COR-L47 (cell line): ENCODE measurements at regions not wholly inside any gene's neighbourhood (a gene's known extent, or its start where the extent isn't known, plus 50 kb on each side); places are given as distances from the start of the nearest gene placed in this dataset.
A peak's percentile ranks its signal among the peaks of the same experiment; 100 is the strongest.

Experiments
- DNase-seq: peaks from one replicate; lab custom pipeline; 2025; lab: John Stamatoyannopoulos, UW

DNA sequence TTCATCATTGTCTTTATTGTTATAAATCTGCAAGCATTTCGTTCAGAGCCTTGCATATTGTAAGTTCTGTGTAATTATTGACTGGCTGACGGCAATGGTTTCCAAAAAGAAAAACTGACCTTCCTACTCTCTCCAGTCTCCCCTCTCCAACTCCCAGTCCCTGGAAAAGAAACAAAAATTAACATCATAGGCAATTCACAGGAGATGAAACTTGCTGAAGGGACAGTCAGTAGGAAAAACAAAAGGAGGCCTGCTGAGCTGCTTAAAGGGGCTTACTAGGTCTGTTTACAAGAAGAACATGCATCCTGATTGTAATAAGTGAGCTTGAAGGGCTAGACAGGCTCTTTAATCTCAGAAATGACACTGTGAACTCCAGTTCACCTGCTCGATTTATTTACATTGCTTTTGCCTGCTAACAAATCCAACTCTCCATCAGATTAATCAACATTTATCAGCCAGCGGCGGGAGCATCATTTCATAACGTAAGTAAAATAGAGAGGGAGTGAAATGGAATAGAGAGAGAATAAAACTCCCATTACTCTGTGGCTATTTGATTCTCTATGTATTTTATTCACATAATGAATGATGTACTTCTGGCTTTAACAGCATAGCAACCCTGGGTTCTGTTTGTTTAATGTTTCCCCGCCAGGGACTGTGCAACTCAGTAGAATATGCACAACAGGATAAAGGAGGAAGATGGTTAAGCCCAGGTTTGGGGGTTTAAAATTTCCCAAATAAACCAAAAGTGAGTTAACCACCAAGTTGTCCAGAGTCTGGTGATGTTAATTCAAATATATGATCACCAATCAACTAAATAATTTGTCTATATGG is 256.7 kb upstream of the SETBP1 start:
- peak; percentile 53 for DNase-seq

- DNase-seq: no peak
Observed at GRCh38 chr18:44424645-44425035, 256.0 kb upstream of the SETBP1 start.

GRCh38 chr18:44425161-44425560 is 255.5 kb upstream of the SETBP1 start:
- no peak for DNase-seq

GRCh38 chr18:44437603-44438002 is 243.1 kb upstream of the SETBP1 start:
- DNase-seq: no peak

GRCh38 chr18:44450226-44450625 is 230.5 kb upstream of the SETBP1 start:
- DNase-seq: no peak

- DNase-seq: no peak
Observed at GRCh38 chr18:44452346-44452745, 228.3 kb upstream of the SETBP1 start.

DNA sequence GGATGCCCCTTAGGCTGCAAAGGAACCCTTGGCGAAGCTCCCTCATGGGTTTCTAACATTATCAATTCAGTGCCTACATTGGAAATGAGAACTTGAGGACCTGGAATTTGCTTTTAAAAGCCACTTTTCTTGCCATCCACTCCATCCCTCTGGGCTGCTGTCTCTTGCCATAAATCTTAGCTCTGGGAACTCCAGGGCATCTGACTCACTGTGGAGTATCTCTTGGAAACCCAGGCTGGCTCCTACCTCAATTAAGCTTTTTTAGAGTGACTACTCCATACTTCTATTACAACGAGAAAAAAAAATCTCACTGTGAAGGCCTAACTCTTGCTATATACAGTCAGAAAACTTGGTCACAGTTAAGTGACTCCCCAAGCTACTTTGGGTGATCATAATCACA is 227.2 kb upstream of the SETBP1 start:
- DNase-seq: no peak

DNA sequence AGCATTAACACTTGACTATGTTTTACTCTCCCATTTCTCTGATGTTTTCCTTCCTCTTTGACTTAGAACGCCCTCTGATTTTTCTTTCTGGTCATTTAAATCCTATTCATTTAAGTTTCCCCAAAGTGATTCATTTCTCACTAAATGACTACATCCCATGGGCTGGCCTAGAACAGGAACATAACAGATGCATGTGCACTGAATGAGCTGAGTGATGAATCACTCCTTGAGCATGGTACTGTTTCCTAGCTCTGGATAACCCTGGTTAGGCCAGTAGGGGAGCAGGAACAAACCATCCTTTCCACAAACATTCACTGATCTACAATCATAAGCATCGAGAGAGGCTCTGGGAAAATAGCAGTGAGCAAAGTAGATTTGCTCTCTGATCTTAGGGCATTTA is 221.9 kb upstream of the SETBP1 start:
- DNase-seq: no peak

DNA sequence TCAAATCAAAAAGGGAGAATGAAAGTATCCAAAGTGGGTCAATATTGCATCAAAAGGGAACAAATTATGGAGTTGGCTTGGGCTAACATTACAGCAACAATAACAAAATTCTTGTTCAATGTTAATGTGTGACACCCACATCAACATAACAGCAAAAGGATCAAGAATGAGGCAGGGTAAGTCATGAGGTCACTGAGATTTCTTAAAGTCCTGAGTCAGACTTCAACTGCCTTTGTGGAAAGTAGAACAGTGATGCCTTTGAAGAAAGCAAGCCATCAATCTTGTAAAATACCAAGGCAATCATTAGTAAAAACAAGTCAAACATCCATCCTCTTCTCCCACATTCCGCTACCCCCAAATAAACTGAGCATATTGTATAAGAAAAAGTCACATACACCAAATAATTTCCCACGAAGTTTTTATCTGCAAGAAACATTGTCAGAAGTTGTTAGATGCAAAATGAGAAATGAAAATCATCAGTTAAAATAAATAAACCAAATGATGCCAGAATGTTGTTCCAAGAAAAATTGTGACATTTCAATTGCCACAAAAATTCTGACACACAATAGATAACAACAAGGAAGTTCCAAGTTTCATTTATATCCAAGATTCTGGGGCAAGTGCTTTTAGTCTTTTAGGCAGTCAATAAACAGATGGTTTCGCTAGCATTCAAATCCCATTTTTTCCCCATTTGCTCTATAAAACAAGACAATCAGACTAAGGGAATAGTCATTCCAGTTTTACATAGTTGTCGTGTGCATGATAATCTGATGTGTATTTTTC is 216.1 kb upstream of the SETBP1 start:
- no peak for DNase-seq

GRCh38 chr18:44465381-44465841 is 215.3 kb upstream of the SETBP1 start:
- DNase-seq: no peak

DNA sequence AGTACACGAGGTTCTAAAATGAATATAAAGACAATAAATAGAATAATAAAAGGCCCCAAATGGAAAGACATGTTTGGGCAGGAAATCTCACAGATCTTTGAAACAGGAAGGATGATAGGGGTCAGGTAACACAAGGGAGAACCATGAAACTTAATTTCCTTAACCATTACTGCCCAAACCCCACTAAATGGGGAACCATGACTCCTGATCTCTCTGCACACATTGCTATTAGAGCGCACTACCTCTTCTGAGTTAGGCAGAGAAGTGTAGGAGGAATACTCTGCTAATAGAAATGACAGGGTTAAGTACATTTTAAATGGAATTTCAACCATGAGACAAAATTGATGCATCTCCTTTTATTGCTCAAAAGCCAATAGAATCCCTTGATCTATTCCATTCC is 213.7 kb upstream of the SETBP1 start:
- no peak for DNase-seq

DNA sequence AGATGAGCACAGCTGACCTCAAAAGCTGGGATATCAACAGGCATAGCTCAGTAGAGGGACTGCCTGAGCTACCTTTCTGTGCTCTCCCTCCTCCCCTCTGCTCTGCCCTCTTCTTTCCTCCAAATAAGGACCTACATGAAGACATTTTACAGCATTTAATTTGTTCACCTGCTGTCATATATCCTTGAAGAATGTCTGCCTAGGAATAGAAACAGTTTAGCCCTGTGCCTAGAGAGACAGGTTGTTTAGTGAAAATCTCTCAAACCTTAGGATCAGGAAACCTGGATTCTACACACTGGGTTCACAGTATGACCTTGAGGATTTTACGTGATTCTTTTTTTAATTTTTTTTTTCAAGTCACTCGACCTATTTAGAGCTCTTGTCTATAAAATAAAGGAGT is 213.0 kb upstream of the SETBP1 start:
- DNase-seq: no peak

- DNase-seq: no peak
Observed at GRCh38 chr18:44473394-44474066, 207.2 kb upstream of the SETBP1 start.

- no peak for DNase-seq
Observed at GRCh38 chr18:44474067-44474411, 206.6 kb upstream of the SETBP1 start.

DNA sequence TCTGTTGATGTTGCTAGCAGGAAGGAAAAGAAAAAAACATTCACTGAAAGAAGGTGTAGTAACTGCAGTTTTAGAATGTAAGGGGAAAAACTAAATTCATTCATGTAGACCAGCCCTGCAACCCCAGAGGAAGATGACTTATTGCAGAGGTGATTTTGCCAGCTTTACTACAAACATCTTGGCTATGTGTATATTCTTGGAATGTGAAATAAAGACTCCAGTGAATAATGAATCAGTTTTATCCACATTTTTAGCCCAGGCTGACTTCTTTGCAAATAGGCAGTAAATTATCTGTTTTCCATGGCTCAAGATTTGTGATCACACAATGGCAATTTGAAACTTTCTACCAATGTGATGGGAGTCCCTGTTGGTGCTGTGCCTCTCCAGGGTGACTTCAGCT is 206.1 kb upstream of the SETBP1 start:
- DNase-seq: no peak

- DNase-seq: no peak
Observed at GRCh38 chr18:44482761-44483160, 197.9 kb upstream of the SETBP1 start.

- DNase-seq: no peak
Observed at GRCh38 chr18:44495151-44495550, 185.5 kb upstream of the SETBP1 start.

DNA sequence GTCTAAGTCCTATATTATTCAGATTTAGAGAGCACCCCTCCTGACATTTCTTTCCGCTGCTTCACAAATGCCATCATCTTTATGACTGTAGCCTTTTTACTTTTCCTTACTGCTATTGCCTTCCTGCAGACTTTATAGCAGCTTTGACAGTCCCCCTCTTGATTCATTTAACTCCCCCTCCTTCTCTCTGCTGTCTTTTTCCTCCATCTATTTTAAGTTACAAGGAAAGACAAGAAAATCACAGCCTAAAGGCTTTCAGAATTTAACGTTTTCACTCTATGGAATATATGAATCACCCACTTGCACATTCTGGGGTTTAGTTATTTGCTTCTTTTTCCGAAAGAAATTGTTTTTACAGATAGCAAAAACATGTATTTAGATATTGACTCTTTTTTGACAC is 183.4 kb upstream of the SETBP1 start:
- DNase-seq: no peak

- no peak for DNase-seq
Observed at GRCh38 chr18:44497757-44498490, 182.8 kb upstream of the SETBP1 start.

DNA sequence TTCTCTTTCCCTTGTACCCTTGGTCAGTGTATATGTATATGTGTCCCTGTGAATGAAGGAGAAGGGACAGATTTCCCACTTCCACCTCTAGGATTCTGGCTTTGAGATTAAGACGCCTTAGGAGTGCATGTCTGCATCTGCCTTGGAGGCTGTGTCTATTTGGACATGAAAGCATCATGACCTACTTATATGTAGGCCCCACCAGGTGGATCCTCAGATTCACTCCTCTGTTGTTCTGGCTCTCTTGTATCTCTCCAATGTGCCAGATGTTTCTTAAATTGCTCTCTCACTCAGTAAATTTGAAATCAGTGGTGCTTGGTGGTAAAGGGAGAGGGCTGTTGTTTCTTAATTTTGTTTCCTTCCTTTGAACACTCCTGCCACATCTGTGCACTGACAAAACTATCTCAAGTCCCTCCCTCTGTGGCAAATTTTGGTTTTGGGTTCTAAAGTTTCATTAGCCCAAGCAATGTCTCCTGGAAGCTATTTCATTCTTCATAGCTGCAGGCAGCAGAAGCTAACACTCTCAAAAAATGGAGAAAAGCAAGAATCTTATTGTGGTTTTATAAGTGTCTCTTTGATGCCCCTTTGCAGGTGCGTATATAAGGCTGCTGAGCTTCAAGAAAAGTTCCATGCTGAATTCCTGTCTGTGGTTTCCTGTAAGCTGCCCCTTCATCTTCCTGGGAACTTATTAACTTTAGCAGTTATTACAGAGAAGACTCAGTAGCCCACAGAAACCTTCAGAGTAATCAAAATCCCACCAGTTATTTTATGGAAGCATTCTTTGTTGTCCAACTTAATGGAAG is 179.7 kb upstream of the SETBP1 start:
- no peak for DNase-seq

DNA sequence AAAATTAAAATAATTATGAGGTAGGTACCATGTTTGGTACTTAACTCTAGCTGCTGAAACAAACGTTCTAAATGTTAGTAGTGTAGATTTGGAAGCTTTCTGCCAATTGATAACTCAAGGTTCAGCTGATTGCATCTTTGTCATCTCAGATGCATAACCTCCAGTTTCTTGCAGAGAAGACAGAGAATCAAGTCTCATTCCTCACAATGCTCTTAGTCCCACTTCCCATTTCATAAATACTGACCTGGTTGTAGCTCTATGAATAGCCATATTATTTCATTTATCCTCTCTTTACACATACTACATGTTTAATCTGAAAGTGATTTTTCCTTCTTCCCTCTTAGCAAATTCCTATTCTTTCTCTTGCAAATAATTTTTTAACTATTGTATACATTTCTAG is 178.5 kb upstream of the SETBP1 start:
- no peak for DNase-seq
